Liver (tissue), 3 donors: ENCODE measurements at regions not wholly inside any gene's neighbourhood (a gene's known extent, or its start where the extent isn't known, plus 50 kb on each side); places are given as distances from the start of the nearest gene placed in this dataset.

Experiments used
- GABPA ChIP-seq, 2 donors: IDR thresholded peaks in 1 of 2; conservative IDR thresholded peaks in 1 of 2; 2 replicates each; pipeline ENCODE4 v1.6.1; 2016; ENCODE audit warnings: antibody characterized with exemption in 2 of 2, mild to moderate bottlenecking in 1 of 2, moderate library complexity in 1 of 2
- RXRA ChIP-seq, 2 donors: IDR thresholded peaks; 2 replicates each; pipeline ENCODE4 v1.6.1; 2017 to 2018; ENCODE audit warnings: antibody characterized with exemption in 2 of 2, mild to moderate bottlenecking in 1 of 2
- TAF1 ChIP-seq: conservative IDR thresholded peaks from 2 replicates; pipeline ENCODE4 v1.6.1; 2016; ENCODE audit warnings: antibody characterized with exemption, mild to moderate bottlenecking
- TF ChIP-seq, protein P1 (sequence below): IDR thresholded peaks from 2 replicates; pipeline ENCODE4 v1.6.1; 2016; ENCODE audit warnings: antibody characterized with exemption, mild to moderate bottlenecking
- TF ChIP-seq, protein P2 (sequence below): fragments of 150-350 bp; IDR thresholded peaks from 2 replicates; pipeline ENCODE4 v1.5.1; 2017; ENCODE audit warnings: improper control_type of control experiment, low read depth, low read length; ENCODE audit not compliant: missing input control
- TF ChIP-seq, protein P3 (sequence below): IDR thresholded peaks from 2 replicates; pipeline ENCODE4 v1.6.1; 2016; ENCODE audit warnings: antibody characterized with exemption
- donor health status: healthy.
- donor health status: healthy.

DNA sequence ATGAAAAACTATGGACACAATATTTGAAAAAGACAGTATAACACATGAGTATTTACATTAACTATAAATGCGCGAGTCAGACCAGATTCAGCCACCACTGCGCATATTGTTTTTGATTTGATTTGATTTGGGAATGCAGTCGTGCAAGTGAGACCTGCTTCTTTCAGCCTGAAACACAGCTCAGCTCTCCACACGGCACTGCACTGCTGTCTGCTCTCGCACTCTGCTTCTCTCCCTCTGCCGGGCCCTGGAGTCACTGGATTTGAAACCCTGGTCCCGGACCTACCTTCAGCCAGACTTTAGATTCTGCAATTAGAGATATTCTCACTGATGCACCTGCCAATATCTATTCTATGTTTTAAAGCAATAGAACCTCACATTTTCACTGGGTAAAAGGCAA, 143.9 kb upstream of the TMEM132C start:
- TF ChIP-seq GABPA (IDR thresholded peaks at IDR 0.05 in 1 of 2, conservative IDR thresholded peaks at IDR 0.05 in 1 of 2) (no peak), TAF1 (no peak), RXRA (IDR thresholded peaks at IDR 0.05) (no peak)
- TF ChIP-seq, protein P1, sequence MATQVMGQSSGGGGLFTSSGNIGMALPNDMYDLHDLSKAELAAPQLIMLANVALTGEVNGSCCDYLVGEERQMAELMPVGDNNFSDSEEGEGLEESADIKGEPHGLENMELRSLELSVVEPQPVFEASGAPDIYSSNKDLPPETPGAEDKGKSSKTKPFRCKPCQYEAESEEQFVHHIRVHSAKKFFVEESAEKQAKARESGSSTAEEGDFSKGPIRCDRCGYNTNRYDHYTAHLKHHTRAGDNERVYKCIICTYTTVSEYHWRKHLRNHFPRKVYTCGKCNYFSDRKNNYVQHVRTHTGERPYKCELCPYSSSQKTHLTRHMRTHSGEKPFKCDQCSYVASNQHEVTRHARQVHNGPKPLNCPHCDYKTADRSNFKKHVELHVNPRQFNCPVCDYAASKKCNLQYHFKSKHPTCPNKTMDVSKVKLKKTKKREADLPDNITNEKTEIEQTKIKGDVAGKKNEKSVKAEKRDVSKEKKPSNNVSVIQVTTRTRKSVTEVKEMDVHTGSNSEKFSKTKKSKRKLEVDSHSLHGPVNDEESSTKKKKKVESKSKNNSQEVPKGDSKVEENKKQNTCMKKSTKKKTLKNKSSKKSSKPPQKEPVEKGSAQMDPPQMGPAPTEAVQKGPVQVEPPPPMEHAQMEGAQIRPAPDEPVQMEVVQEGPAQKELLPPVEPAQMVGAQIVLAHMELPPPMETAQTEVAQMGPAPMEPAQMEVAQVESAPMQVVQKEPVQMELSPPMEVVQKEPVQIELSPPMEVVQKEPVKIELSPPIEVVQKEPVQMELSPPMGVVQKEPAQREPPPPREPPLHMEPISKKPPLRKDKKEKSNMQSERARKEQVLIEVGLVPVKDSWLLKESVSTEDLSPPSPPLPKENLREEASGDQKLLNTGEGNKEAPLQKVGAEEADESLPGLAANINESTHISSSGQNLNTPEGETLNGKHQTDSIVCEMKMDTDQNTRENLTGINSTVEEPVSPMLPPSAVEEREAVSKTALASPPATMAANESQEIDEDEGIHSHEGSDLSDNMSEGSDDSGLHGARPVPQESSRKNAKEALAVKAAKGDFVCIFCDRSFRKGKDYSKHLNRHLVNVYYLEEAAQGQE, result no peak
- TF ChIP-seq, protein P2, sequence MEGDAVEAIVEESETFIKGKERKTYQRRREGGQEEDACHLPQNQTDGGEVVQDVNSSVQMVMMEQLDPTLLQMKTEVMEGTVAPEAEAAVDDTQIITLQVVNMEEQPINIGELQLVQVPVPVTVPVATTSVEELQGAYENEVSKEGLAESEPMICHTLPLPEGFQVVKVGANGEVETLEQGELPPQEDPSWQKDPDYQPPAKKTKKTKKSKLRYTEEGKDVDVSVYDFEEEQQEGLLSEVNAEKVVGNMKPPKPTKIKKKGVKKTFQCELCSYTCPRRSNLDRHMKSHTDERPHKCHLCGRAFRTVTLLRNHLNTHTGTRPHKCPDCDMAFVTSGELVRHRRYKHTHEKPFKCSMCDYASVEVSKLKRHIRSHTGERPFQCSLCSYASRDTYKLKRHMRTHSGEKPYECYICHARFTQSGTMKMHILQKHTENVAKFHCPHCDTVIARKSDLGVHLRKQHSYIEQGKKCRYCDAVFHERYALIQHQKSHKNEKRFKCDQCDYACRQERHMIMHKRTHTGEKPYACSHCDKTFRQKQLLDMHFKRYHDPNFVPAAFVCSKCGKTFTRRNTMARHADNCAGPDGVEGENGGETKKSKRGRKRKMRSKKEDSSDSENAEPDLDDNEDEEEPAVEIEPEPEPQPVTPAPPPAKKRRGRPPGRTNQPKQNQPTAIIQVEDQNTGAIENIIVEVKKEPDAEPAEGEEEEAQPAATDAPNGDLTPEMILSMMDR, result no peak
- TF ChIP-seq, protein P3, sequence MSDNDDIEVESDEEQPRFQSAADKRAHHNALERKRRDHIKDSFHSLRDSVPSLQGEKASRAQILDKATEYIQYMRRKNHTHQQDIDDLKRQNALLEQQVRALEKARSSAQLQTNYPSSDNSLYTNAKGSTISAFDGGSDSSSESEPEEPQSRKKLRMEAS, result no peak
